Cardiac muscle cell (in vitro differentiated cells and primary cell): ENCODE measurements at regions not wholly inside any gene's neighbourhood (a gene's known extent, or its start where the extent isn't known, plus 50 kb on each side); places are given as distances from the start of the nearest gene placed in this dataset.

Experiments
- DNase-seq, 2 donors: peaks; one replicate each; pipeline versions ENCODE4 v3.0.0 to v3.0.0-alpha.2; 2010 to 2017; ENCODE audit warnings: low read depth in 1 of 2, low spot score in 1 of 2
- H3K27ac ChIP-seq: fragments of 200-600 bp; sonication (generic); 2 replicates; pipeline ENCODE4 v1.5.1; 2016
- H3K27me3 ChIP-seq: fragments of 200-600 bp; sonication (generic); 2 replicates; pipeline ENCODE4 v1.6.0; 2016; ENCODE audit warnings: control low read depth
- H3K36me3 ChIP-seq: fragments of 200-600 bp; sonication (generic); 2 replicates; pipeline ENCODE4 v1.5.1; 2016; ENCODE audit warnings: control low read depth
- H3K4me1 ChIP-seq: fragments of 200-600 bp; sonication (generic); 2 replicates; pipeline ENCODE4 v1.8.1; 2017; ENCODE audit warnings: low read depth, mild to moderate bottlenecking, mixed run types
- H3K4me3 ChIP-seq: fragments of 200-600 bp; sonication (generic); 2 replicates; pipeline ENCODE4 v1.5.1; 2016; ENCODE audit warnings: mild to moderate bottlenecking
- H3K9me3 ChIP-seq: fragments of 200-600 bp; sonication (generic); 2 replicates; pipeline ENCODE4 v1.5.1; 2017; ENCODE audit warnings: low read depth, mild to moderate bottlenecking, control low read depth
- CTCF ChIP-seq: IDR thresholded peaks from 2 replicates; pipeline ENCODE4 v1.5.1; 2012; ENCODE audit warnings: low read depth, mild to moderate bottlenecking, low read length

- Histone ChIP-seq H3K27ac (no peak overlapping the region), H3K4me3 (no peak overlapping the region), H3K4me1 (no peaks in the 10 kb centered on the region), H3K36me3 (no peaks in the 10 kb centered on the region), H3K9me3 (no peaks in the 10 kb centered on the region), H3K27me3 (no peaks in the 10 kb centered on the region)
- no peak for DNase-seq
- no peak for TF ChIP-seq CTCF
Measured at GRCh38 chrX:25181775-25182174, 166.0 kb upstream of the ARX start.

- H3K27me3 ChIP-seq = no peaks in the 10 kb centered on the region
- no peaks in the 10 kb centered on the region for H3K4me1 ChIP-seq
- H3K36me3 ChIP-seq = no peaks in the 10 kb centered on the region
- no peak overlapping the region for H3K4me3 ChIP-seq
- H3K27ac ChIP-seq = no peak overlapping the region
- H3K9me3 ChIP-seq = no peaks in the 10 kb centered on the region
- TF ChIP-seq CTCF = no peak
- no peak for DNase-seq
Measured at GRCh38 chrX:25180242-25180641, 164.5 kb upstream of the ARX start.

GRCh38 chrX:25178555-25178954 is 162.8 kb upstream of the ARX start:
- no peaks in the 10 kb centered on the region for H3K27me3 ChIP-seq
- H3K4me3 ChIP-seq = no peak overlapping the region
- TF ChIP-seq CTCF = no peak
- no peak for DNase-seq
- H3K9me3 ChIP-seq = no peaks in the 10 kb centered on the region
- H3K4me1 ChIP-seq = no peaks in the 10 kb centered on the region
- no peaks in the 10 kb centered on the region for H3K36me3 ChIP-seq
- H3K27ac ChIP-seq = no peak overlapping the region

- H3K27me3 ChIP-seq = no peaks in the 10 kb centered on the region
- no peaks in the 10 kb centered on the region for H3K9me3 ChIP-seq
- H3K36me3 ChIP-seq = no peaks in the 10 kb centered on the region
- no peaks in the 10 kb centered on the region for H3K4me1 ChIP-seq
- no peak for DNase-seq
- TF ChIP-seq CTCF = no peak
- no peak overlapping the region for H3K4me3 ChIP-seq
- no peak overlapping the region for H3K27ac ChIP-seq
Measured at GRCh38 chrX:25175743-25176142, 160.0 kb upstream of the ARX start.

GRCh38 chrX:25175171-25175570 is 159.4 kb upstream of the ARX start:
- no peak for DNase-seq
- no peak overlapping the region for H3K27ac ChIP-seq
- no peaks in the 10 kb centered on the region for H3K36me3 ChIP-seq
- H3K27me3 ChIP-seq = no peaks in the 10 kb centered on the region
- H3K9me3 ChIP-seq = no peaks in the 10 kb centered on the region
- TF ChIP-seq CTCF = no peak
- H3K4me3 ChIP-seq = no peak overlapping the region
- H3K4me1 ChIP-seq = no peaks in the 10 kb centered on the region

GRCh38 chrX:25166546-25166945 is 150.8 kb upstream of the ARX start:
- Histone ChIP-seq H3K27ac (no peak overlapping the region), H3K27me3 (no peaks in the 10 kb centered on the region), H3K36me3 (no peaks in the 10 kb centered on the region), H3K4me1 (no peaks in the 10 kb centered on the region), H3K4me3 (no peak overlapping the region), H3K9me3 (no peaks in the 10 kb centered on the region)
- TF ChIP-seq CTCF = no peak
- DNase-seq = no peak
